SK-N-SH treated with all-trans-retinoic acid at 6 μM for 48 hours (cell line): ENCODE measurements at regions not wholly inside any gene's neighbourhood (a gene's known extent, or its start where the extent isn't known, plus 50 kb on each side); places are given as distances from the start of the nearest gene placed in this dataset.

Source experiments
- ATAC-seq: fragments of 200-7000 bp; cut with Tn5 transposase; 3 replicates; pipeline ENCODE4 v1.9.1; 2020; ENCODE audit warnings: mild to moderate bottlenecking, moderate library complexity
- ARNTL ChIP-seq: fragments of 450-650 bp; formaldehyde crosslinking; IDR thresholded peaks from 2 replicates; pipeline ENCODE4 v1.5.0; 2020; ENCODE audit warnings: low read depth, mild to moderate bottlenecking, moderate library complexity, borderline replicate concordance
- BACH2 ChIP-seq: fragments of 250-450 bp; sonication (Bioruptor Pico); IDR thresholded peaks from 2 replicates; pipeline ENCODE4 v1.9.0; 2021; ENCODE audit warnings: mild to moderate bottlenecking, borderline replicate concordance
- CREB5 ChIP-seq: fragments of 250-450 bp; sonication (Bioruptor Pico); IDR thresholded peaks from 2 replicates; pipeline ENCODE4 v1.5.1; 2020; ENCODE audit warnings: low read depth, mild to moderate bottlenecking, moderate library complexity
- CSDC2 ChIP-seq: fragments of 250-450 bp; sonication (Bioruptor Pico); IDR thresholded peaks from 2 replicates; pipeline ENCODE4 v1.5.0; 2020; ENCODE audit warnings: mild to moderate bottlenecking, moderate library complexity
- CSRNP3 ChIP-seq: fragments of 250-450 bp; sonication (Bioruptor Pico); IDR thresholded peaks from 2 replicates; pipeline ENCODE4 v1.5.1; 2021; ENCODE audit warnings: mild to moderate bottlenecking, moderate library complexity
- ESRRG ChIP-seq: fragments of 250-450 bp; sonication (Bioruptor Pico); IDR thresholded peaks from 2 replicates; pipeline ENCODE4 v1.6.1; 2021; ENCODE audit warnings: mild to moderate bottlenecking
- GLIS3 ChIP-seq: fragments of 250-450 bp; sonication (Bioruptor Pico); IDR thresholded peaks from 2 replicates; pipeline ENCODE4 v1.5.0; 2020; ENCODE audit warnings: mild to moderate bottlenecking, moderate library complexity
- ISL1 ChIP-seq: fragments of 250-450 bp; sonication (Bioruptor Pico); IDR thresholded peaks from 2 replicates; pipeline ENCODE4 v2.1.2; 2022; ENCODE audit warnings: mild to moderate bottlenecking, moderate library complexity
- OSR1 ChIP-seq: fragments of 250-450 bp; sonication (Bioruptor Pico); IDR thresholded peaks from 2 replicates; pipeline ENCODE4 v1.8.0; 2022; ENCODE audit warnings: moderate library complexity, mild to moderate bottlenecking, inconsistent platforms
- PATZ1 ChIP-seq: fragments of 250-450 bp; sonication (Bioruptor Pico); IDR thresholded peaks from 2 replicates; pipeline ENCODE4 v1.8.0; 2020; ENCODE audit warnings: mild to moderate bottlenecking, moderate library complexity, borderline replicate concordance
- POU6F1 ChIP-seq: fragments of 250-450 bp; sonication (Bioruptor Pico); IDR thresholded peaks from 2 replicates; pipeline ENCODE4 v1.8.0; 2021; ENCODE audit warnings: low read depth, mild to moderate bottlenecking, moderate library complexity, borderline replicate concordance
- PPARA ChIP-seq: fragments of 250-450 bp; sonication (Bioruptor Pico); IDR thresholded peaks from 2 replicates; pipeline ENCODE4 v1.5.0; 2020; ENCODE audit warnings: mild to moderate bottlenecking, borderline replicate concordance
- RARB ChIP-seq: fragments of 250-450 bp; sonication (Bioruptor Pico); IDR thresholded peaks from 2 replicates; pipeline ENCODE4 v1.8.0; 2021; ENCODE audit warnings: mild to moderate bottlenecking, moderate library complexity
- SNAI2 ChIP-seq: fragments of 250-450 bp; sonication (Bioruptor Pico); IDR thresholded peaks from 2 replicates; pipeline ENCODE4 v1.5.0; 2020; ENCODE audit warnings: mild to moderate bottlenecking, moderate library complexity
- TCF4 ChIP-seq: fragments of 250-450 bp; sonication (Bioruptor Pico); IDR thresholded peaks from 2 replicates; pipeline ENCODE4 v1.8.0; 2021; ENCODE audit warnings: mild to moderate bottlenecking, moderate library complexity, borderline replicate concordance
- TOX ChIP-seq: fragments of 250-450 bp; sonication (Bioruptor Pico); IDR thresholded peaks from 2 replicates; pipeline ENCODE4 v1.8.0; 2021; ENCODE audit warnings: mild to moderate bottlenecking, moderate library complexity, borderline replicate concordance
- TSHZ2 ChIP-seq: fragments of 250-450 bp; sonication (Bioruptor Pico); IDR thresholded peaks from 2 replicates; pipeline ENCODE4 v1.5.0; 2020; ENCODE audit warnings: mild to moderate bottlenecking, moderate library complexity
- ZC3H10 ChIP-seq: fragments of 250-450 bp; sonication (Bioruptor Pico); IDR thresholded peaks from 2 replicates; pipeline ENCODE4 v1.5.1; 2021; ENCODE audit warnings: mild to moderate bottlenecking, moderate library complexity
- ZFP30 ChIP-seq: fragments of 450-650 bp; formaldehyde crosslinking; IDR thresholded peaks from 2 replicates; pipeline ENCODE4 v1.5.0; 2022; ENCODE audit warnings: mild to moderate bottlenecking, moderate library complexity
- ZNF565 ChIP-seq: fragments of 450-650 bp; formaldehyde crosslinking; conservative IDR thresholded peaks from 2 replicates; pipeline ENCODE4 v1.5.0; 2020; ENCODE audit warnings: low read depth, mild to moderate bottlenecking, moderate library complexity
- ZNF70 ChIP-seq: fragments of 450-650 bp; formaldehyde crosslinking; IDR thresholded peaks from 2 replicates; pipeline ENCODE4 v1.5.0; 2020; ENCODE audit warnings: mild to moderate bottlenecking, moderate library complexity

GRCh38 chr12:97951239-97951638 is 488.6 kb downstream of the RMST start:
- no peak for ATAC-seq
- no peak for TF ChIP-seq TCF4 (CRISPR knock-in tag)
- TF ChIP-seq CSRNP3 = no peak
- no peak for TF ChIP-seq ZNF565 (CRISPR knock-in tag)
- no peak for TF ChIP-seq TOX (CRISPR knock-in tag)
- TF ChIP-seq RARB = no peak
- TF ChIP-seq PPARA (CRISPR knock-in tag) = no peak
- TF ChIP-seq SNAI2 = no peak
- no peak for TF ChIP-seq BACH2
- TF ChIP-seq ZFP30 (CRISPR knock-in tag) = no peak
- no peak for TF ChIP-seq OSR1 (CRISPR knock-in tag)
- TF ChIP-seq POU6F1 = no peak
- TF ChIP-seq TSHZ2 = no peak
- no peak for TF ChIP-seq CREB5 (CRISPR knock-in tag)
- no peak for TF ChIP-seq ZNF70
- TF ChIP-seq ARNTL (CRISPR knock-in tag) = no peak
- TF ChIP-seq PATZ1 (CRISPR knock-in tag) = no peak
- no peak for TF ChIP-seq ESRRG (CRISPR knock-in tag)
- no peak for TF ChIP-seq CSDC2

GRCh38 chr12:97951717-97952116 is 489.1 kb downstream of the RMST start:
- ATAC-seq = no peak

More at GRCh38 chr12:97951717-97952116, 489.1 kb downstream of the RMST start:
- no peak for TF ChIP-seq ESRRG (CRISPR knock-in tag)
- no peak for TF ChIP-seq ISL1
- no peak for TF ChIP-seq CSDC2
- no peak for TF ChIP-seq OSR1 (CRISPR knock-in tag)
- TF ChIP-seq CREB5 (CRISPR knock-in tag) = no peak
- no peak for TF ChIP-seq ZC3H10 (CRISPR knock-in tag)
- no peak for TF ChIP-seq CSRNP3
- no peak for TF ChIP-seq RARB
- no peak for TF ChIP-seq TSHZ2
- no peak for TF ChIP-seq GLIS3 (CRISPR knock-in tag)
- no peak for TF ChIP-seq ZNF70
- no peak for TF ChIP-seq PATZ1 (CRISPR knock-in tag)
- no peak for TF ChIP-seq ZNF565 (CRISPR knock-in tag)
- no peak for TF ChIP-seq ZFP30 (CRISPR knock-in tag)
